NCI-H2227 (cell line): ENCODE measurements at regions not wholly inside any gene's neighbourhood (a gene's known extent, or its start where the extent isn't known, plus 50 kb on each side); places are given as distances from the start of the nearest gene placed in this dataset.
"Not testable (repeated sequence)": the region's sequence is repeated elsewhere in the genome, so short reads cannot be mapped to it uniquely, and the experiment has no call there.

Experiments
- DNase-seq: peaks from one replicate; lab custom pipeline; 2025; ENCODE audit not compliant: unreplicated experiment; lab: John Stamatoyannopoulos, UW

DNA sequence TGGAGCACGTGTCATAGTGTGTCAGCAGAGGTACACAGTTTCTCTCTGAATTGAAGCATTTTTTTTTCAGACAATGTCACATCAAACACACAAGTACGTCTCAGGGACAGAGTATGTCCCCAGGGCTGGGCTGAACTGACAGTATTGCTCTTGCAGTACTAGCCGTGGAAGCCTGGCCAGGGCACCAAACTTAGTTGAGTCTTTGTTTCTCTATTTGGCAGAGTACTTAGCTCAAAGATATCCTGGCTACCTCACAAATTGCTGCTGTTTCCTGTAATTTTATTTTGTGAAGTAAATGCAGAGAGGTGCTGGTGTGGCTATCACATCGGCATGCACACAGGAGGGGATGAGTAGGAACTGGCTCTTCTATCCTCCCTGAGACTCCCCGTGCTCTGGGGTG, 691.6 kb upstream of the HS6ST1 start:
- no peak for DNase-seq

DNA sequence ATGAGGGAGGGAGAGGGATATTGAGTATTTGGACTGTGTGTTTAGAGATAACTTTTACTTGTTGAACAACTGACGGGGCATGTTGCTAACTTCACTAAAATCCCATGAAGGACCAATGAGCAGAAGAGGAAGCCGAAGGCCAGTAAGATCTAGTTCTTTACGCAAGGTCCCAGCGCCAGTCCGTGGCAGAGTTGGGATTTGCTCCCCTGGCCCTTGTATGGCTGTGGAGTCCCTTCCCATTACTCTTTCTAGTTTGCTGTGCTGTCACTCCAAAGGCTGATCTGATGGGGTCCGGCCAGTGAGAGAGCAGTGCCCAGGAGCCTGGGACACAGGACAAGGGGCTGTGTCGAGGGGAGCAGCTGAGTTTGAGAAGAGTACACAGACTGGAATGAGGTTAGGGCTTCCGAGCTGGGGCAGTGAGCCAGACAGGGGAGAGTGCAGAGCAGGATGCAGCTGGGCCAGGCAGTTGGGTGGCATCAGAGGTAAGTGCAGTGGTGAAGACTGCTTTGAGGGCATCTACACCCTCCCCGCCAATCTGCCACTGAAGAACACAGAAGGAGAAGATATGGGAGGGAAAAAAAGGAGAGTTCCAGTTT, 692.9 kb upstream of the HS6ST1 start:
- no peak for DNase-seq

DNA sequence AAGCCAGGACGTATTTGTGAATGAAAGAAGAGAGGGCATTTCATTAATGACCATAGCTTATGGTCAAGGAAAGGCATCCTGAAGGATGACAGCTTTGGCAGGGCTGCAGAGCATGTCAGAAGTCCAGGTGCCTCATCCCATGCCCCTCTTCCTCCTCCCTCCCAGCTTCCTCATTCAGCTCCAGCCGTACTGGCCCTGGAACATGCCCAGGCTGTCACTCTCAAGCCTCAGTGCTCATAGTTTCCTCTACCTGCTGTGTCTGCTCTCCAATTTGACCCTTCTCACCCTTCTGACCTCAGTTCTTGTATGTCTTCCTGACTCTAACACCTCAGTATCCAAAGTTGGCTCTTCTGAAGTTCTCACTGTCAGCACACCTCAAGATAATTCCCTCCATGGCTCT, 695.8 kb upstream of the HS6ST1 start:
- DNase-seq, result no peak

DNA sequence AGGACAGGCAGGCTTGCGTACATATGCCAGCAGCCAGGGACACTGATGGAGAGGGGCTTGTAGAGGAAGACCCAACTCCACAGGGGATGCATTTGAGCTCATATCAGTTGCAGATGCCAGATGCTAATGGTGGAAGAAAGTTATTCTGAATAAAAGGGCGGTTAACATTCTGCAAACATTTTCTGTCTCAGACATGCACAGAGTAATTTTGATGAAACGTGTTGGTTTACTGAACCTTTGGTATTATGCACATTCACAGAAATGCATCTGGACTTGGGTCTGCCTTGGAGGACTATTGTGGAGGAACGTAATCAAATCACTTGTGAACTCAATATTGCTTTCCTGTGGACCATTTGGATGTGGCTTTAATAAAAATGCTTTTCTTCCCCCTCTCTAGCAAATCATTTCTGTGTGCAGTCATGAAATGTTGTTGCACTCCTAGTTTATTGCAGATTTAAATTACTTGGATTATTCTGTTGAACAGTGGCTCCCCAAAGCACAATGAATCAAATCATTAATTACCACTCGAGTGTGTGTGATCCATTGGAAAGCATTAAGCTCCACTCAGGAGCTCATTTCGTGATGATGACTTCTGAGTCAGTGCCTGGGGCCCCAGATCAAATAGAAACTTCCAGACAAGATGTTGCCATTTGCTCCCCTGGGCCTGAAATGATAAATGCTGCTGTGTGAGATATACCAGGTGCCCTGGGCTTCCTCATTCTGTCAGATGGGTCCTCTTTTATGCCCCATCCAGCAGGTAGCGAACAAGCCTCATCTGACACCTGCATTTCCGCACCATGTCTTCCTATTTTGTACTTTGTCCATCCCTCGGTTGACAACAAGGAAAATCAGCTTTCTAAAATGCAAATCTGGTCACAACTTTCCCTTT, 697.0 kb upstream of the HS6ST1 start:
- DNase-seq, result no peak

DNA sequence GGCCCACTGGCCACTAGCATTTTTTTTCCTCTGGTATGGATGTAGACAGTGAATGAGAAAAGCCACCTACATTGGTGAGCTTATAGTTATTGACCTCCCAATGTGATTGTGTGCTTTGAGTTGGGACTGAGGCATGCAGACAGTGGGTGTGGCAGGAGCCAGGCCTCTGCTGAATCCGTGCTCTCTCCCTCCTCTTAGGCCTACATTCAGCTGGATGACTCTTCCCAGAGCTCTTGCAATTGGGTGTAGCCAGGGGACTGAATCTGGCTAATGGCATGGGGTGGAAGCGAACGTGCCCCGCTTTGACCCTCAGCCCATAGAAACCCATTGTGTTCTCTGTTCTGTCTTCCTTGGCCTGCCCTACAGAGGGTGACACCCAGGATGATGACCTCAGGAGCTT, 698.3 kb upstream of the HS6ST1 start:
- no peak for DNase-seq

DNA sequence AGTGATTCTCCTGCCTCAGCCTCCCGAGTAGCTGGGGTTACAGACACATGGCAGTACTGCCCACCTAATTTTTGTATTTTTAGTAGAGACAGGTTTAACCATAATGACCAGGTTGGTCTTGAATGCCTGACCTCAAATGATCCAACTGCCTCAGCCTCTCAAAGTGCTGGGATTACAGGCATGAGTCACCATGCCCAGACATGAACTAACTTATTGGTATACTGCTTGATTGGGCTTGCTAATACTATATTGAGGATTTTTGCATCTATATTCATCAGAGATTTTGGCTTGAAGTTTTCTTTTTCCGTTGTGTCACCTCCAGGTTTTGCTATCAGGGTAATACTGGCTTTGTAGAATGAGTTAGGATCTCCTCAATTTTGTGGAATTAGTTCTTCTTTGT, 706.1 kb upstream of the HS6ST1 start:
- no peak for DNase-seq

DNA sequence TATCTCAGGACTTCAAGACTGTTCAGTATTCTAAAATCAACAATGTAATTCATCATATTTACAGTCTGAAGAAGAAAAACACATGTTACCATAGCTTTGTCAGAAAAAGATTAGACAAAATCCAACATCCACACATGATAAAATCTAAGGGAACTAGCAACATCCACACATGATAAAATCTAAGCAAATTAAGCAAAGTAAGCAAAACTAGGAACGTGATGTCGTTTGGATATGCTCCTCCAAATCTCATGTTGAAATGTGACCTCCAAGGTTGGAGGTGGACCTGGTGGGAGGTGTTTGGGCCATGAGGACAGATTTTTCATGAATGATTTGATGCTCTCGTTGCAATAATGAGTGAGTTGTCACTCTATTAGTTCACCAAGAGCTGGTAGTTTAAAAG, 717.3 kb upstream of the HS6ST1 start:
- DNase-seq, result no peak

DNA sequence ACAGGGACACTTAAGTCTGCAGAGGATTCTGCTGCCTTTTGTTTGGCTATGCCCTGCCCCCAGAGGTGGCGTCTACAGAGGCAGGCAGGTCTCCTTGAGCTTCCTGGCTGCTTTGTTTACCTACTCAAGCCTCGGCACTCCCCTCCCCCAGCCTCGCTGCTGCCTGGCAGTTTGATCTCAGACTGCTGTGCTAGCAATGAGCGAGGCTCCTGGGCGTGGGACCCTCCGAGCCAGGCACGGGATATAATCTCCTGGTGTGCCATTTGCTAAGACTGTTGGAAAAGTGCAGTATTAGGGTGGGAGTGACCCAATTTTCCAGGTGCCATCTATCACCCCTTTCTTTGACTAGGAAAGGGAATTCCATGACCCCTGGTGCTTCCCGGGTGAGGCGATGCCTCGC, 725.0 kb upstream of the HS6ST1 start:
- DNase-seq, result not testable (repeated sequence)

DNA sequence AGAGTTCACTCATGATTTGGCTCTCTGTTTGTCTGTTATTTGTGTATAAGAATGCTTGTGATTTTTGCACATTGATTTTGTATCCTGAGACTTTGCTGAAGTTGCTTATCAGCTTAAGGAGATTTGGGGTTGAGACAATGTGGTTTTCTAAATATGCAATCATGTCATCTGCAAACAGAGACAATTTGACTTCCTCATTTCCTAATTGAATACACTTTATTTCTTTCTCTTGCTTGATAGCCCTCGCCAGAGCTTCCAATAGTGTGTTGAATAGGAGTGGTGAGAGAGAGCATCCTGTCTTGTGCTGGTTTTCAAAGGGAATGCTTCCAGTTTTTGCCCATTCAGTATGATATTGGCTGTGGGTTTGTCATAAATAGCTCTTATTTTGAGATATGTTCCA, 727.8 kb upstream of the HS6ST1 start:
- not testable (repeated sequence) for DNase-seq

DNA sequence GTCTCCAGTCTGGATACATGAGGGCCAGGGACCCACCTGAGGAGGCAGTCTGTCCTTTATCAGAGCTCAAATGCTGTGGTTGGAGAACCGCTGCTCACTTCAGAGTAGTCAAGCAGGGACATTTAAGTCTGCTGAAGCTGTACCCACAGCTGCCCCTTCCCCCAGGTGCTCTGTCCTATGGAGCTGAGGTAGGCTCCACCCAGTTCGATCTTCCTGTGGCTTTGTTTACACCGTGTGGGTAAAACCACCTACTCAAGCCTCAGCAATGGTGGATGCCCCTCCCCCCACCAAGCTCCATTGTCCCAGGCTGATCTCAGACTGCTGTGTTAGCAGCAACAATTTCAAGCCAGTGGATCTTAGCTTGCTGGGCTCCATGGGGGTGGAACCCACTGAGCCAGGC, 731.4 kb upstream of the HS6ST1 start:
- DNase-seq, result no peak

DNA sequence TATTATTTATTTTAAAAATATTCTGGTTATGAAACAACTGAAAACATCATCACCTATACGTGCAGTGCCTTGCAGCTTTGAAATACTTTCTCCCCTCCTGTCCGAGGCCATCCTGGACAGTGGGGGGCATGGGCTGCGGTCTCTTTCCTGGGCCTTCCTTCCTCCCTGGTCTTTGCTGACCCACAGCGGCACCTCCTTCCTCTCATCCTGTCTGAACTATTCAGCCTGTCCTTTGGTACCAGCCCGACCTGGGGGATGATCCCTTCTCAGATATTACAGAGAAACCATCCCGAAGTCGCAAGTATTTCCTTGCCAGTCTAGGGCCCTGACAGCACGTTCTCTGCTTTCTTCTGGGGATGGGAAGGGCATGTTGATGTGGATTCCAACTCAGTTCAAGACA, 736.6 kb upstream of the HS6ST1 start:
- no peak for DNase-seq

DNA sequence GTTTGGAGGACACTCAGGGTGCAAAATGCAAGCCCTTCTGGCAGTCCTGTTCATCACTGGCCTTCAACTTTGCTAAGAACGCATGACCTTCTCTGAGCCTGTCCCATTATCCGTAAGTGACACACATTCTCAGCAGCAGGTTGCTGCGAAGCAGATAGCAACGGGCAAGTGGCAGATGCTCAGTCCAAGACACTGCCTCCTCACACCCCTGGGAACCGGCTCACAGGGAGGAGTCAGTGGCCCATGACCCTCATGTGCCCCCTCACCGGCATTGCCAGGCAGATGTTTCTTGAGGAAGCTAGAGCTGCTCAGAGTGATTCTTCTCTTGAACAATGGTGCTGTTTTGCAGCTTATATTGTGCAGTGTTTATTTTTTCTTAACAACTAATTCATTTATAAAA, 737.2 kb upstream of the HS6ST1 start:
- no peak for DNase-seq

DNA sequence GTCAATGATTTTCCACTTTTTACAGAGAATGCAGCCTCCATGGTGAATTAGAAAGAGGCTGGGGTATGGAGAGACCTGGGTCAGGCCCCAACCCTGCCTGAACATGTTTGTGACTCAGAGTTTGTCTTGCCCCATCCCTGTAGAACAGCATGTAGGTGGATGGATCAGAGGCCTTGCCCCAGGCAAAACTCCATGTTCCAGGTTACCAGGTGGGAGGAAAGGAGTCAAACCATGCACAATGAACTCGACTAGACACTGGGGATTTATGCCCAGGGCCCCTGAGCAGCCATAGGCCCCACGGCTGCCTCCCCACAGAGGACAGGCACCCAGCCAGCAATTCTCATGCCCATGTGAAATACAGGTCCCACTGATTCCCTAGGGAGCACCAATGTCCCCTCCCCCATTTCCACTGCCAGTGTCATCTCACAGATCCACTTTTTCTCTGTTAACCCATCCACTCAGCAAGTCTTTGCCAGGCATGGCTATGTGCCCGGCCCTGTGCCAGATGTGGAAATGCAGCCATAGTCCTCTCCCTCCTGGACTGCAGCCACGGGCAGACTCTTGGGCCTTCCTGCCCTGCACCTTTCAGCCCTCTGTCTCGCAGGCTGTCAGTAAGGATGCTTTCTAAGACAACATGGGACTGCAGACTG, 737.8 kb upstream of the HS6ST1 start:
- no peak for DNase-seq

DNA sequence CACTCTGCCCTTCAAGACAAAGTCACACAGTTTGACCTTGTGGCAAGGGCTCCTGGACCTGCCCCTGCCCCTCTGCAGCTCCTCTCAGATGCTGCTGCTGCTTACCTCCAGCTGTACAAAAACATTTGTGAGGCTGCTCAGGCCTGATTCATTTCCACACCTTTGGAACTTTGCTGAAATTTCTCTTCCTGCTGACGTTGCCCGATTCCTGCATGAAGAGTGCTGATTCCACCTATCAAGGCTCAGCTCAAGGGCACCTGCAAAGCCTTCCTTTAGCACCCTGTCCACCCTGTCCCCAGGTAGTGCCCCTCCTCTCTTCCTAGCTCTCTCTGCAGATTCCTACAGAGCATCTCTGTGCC, 738.3 kb upstream of the HS6ST1 start:
- DNase-seq, result no peak

DNA sequence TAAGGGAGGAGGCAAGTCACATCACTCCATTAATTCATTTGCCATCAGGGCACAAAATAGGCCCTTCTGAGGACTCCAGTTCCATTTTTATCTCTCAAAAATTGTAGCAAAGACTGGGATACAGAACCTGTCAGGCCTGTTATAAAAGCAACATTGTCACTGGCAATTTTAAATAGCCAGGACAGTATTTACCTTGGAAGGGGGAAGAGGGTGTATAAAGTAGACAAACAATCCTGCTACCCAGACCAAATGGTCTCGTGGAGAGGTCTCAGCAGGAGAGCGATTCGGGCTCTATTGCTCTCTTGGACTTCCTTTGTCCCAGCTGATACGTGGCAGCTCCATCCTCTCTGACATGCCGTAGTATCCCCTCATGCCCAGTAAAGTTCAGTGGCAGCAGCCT, 740.3 kb upstream of the HS6ST1 start:
- DNase-seq, result no peak

DNA sequence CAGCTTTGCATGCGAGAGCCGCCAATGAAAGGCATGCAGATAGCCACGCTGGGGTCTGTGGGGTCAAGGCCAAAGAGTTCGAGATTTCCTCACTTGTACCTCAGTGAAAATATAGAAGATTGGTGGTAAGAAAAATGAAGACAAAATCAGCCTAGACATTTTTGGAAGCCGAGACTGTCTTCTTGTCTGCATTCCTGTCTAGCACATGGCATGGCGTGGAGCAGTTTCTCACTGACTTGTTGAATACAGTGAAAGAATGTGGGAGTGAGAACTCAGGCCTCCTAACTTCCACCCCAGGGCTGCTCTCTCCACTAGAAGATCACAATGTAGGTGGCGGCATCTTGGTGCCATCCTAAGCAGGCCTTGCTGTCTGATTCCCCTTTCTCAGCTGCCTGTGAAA, 740.8 kb upstream of the HS6ST1 start:
- DNase-seq, result no peak

DNA sequence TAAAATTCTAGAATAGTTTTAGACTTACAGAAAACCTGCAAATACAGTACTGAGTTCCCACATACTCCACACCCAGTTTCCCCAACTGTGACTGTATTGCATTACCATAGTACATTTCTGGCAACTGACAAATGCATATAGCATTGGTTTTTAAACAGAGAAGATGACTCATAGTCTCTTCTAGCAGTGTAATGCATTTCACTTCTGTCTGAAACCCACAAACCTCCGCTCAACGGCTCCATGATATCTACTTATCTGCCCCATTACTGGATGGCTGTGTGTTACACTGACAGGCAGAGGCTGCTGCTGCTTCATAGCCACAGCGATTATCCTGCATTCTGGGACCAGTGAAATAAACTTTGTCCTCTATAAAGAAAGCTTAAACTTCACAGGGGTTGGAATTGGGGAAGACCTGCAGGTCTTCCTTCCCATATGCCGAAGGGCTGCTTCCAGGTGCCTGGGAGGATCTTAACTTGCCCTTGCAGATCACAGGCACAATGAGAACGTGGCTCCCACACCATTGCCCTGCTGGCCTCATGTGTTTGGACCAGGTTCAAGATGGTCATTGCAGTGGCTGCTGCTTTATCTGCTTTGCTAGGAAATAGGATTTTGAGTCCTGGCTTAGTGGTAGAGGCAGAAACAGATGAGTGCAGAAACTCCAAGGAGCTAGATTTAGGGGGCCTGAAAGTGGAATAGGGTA, 742.6 kb upstream of the HS6ST1 start:
- no peak for DNase-seq

DNA sequence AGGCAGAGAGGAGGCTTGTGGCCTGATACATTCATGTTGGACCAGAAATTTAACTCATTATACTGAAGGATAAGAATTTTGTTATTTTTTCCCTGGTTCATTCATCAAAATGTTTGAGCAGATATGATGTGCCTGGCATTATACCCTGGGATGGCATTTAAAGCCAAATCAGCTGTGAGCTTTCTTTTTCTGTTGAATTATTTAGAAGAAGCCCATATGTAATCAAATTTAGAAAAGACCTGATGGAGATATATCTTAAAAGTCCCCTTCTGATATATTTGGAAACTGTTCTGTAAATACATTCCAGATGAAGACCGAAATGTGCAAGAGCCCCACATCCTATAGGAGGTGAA, 743.1 kb upstream of the HS6ST1 start:
- DNase-seq, result no peak

DNA sequence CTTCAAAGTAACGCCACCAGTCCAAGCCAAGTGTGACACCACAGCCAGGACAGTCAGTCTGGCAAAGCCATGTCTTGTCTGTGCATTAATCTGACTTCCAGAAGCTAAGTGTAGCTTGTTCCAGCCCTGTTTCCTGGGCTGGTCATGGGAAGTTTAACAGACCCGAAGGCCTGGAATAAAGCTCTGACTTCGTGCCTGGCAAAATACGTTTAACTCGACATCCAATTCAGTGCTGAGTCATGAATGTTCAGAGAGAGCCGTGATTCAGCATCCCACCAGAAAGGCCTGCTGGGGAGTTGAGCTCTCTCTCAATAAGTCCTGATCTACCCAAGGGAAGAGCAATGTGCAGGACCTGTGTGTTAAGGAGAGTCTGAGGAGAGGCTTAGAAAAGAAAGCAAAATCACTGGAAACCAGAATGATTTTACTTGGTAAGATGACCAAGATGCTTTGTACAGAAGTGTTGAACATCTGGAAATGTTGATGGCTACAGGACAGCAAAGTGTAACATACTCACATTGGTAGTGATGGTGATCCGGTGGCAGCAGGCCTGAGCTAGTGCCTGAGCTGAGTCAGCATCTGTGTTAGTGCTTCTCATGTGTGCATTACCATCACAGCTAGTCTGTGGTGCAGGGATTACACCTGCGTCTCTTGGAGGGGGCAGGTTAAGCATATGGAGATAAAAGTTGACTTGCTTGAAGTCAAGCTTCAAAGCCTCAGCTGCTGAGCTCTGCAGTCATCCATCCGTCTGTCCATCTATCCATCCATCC, 743.7 kb upstream of the HS6ST1 start:
- no peak for DNase-seq

DNA sequence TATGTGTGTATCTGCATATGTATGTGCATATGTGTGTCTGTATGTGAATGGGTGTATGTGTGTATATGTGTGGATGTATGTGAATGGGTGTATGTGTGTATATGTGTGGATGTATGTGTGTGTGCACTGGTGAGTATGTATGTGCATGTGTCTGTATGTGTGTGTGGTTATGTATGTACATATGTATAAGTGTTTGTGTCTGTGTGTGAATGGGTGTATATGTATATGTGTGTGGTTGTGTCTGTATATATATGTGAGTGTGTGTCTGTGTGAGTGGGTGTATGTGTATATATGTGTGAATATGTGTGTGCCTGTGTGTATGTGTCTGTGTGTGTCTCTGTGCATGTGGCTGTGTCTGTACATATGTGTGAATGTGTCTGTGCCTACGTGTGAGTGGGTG, 748.4 kb upstream of the HS6ST1 start:
- DNase-seq, result no peak

DNA sequence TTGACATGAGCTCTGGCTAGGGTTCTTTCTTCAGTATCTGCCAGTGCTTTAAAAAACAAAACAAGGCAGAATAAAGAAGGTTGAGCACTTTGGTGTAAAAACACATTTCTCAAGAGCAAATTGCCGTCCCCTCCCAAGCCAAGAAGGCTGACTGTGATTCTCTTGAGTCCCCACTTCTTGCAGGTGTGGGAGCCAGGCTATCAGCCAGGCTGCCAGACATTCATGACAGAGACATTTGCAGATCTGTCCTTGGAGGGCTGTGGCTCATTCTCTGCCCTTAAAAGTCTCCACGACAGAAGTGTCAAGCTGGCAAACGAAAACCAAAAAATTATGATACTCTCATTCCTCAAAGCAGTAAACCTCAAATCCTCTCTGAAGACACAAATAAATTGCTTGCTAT, 749.3 kb upstream of the HS6ST1 start:
- no peak for DNase-seq
